ENCODE measurements at regions not wholly inside any gene's neighbourhood (a gene's known extent, or its start where the extent isn't known, plus 50 kb on each side); places are given as distances from the start of the nearest gene placed in this dataset.

Small RNAs in the stretch of these regions (microRNA-seq; reads per million reads assigned to microRNA genes)
- gene MIR1263 (ENCODE audit: borderline microRNAs expressed in 2 of 2), result 0 reads per million in 2 donors

Measured in posterior vena cava (tissue), 2 donors.